Esophagus muscularis mucosa (tissue), 4 donors: ENCODE measurements at regions not wholly inside any gene's neighbourhood (a gene's known extent, or its start where the extent isn't known, plus 50 kb on each side); places are given as distances from the start of the nearest gene placed in this dataset.

Experiments used
- DNase-seq: peaks from one replicate; pipeline ENCODE4 v3.0.0-alpha.2; 2017; ENCODE audit errors: extremely low spot score
- H3K27ac ChIP-seq, 4 donors: fragments of 200-600 bp; sonication (generic); replicated peaks in 1 of 4; 1 replicate in 3 of 4; 2 replicates in 1 of 4; pipeline ENCODE4 v1.5.1; 2016 to 2019; ENCODE audit warnings: mild to moderate bottlenecking in 1 of 4
- H3K27me3 ChIP-seq, 4 donors: fragments of 200-600 bp; sonication (generic); one replicate each; pipeline versions ENCODE4 v1.5.1 to v1.6.0; 2016 to 2019
- H3K36me3 ChIP-seq, 4 donors: fragments of 200-600 bp; sonication (generic); one replicate each; pipeline ENCODE4 v1.5.1; 2016 to 2019
- H3K4me1 ChIP-seq, 4 donors: fragments of 200-600 bp; sonication (generic); one replicate each; pipeline ENCODE4 v1.5.1; 2016 to 2019
- H3K4me3 ChIP-seq, 4 donors: fragments of 200-600 bp; sonication (generic); 1 replicate in 2 of 4; 2 replicates in 2 of 4; pipeline ENCODE4 v1.5.1; 2016 to 2019; ENCODE audit warnings: mild to moderate bottlenecking in 4 of 4, moderate library complexity in 1 of 4
- H3K9me3 ChIP-seq, 4 donors: fragments of 200-600 bp; sonication (generic); 1 replicate in 3 of 4; 2 replicates in 1 of 4; pipeline ENCODE4 v1.5.1; 2016 to 2019
- CTCF ChIP-seq, 3 experiments: fragments of 200-600 bp in 2 of 3; fragments of 450-650 bp in 1 of 3; sonication (generic) in 2 of 3; IDR thresholded peaks; one replicate each; pipeline ENCODE4 v1.5.1; 2017 to 2019; ENCODE audit warnings: antibody characterized with exemption in 3 of 3, mild to moderate bottlenecking in 2 of 3, moderate library complexity in 1 of 3
- EP300 ChIP-seq: sonication (generic); formaldehyde crosslinking; IDR thresholded peaks from one replicate; pipeline ENCODE4 v1.6.1; 2017; ENCODE audit warnings: antibody characterized with exemption
- POLR2A ChIP-seq: fragments of 450-650 bp; IDR thresholded peaks from one replicate; pipeline ENCODE4 v1.6.1; 2017; ENCODE audit warnings: antibody characterized with exemption, moderate library complexity, mild to moderate bottlenecking, low read depth
- POLR2AphosphoS5 ChIP-seq, 2 donors: sonication (generic); formaldehyde crosslinking; IDR thresholded peaks; one replicate each; pipeline ENCODE4 v1.6.1; 2017; ENCODE audit warnings: antibody characterized with exemption in 2 of 2
- WGBS: methylation state at CpG from one replicate; pipeline ENCODE4 v1.1.5; 2018; 5-methylcytosine and 5-hydroxymethylcytosine counted together
- intact Hi-C: fragments of 100-400 bp; cut with DNase I; formaldehyde crosslinking; loops from one replicate; pipeline ENCODE4 v1.15.1; 2023

GRCh38 chr6:91023529-91023928 lies 436.7 kb upstream of the MAP3K7 start:
- no peak for TF ChIP-seq CTCF (IDR thresholded peaks at IDR 0.05)
- TF ChIP-seq EP300, result no peak
- no peak for TF ChIP-seq POLR2A
- no peak for TF ChIP-seq POLR2AphosphoS5 (IDR thresholded peaks at IDR 0.05)

GRCh38 chr6:91020744-91021143 lies 433.9 kb upstream of the MAP3K7 start:
- DNase-seq, result no peak
- intact Hi-C loops, result no loop called here
- TF ChIP-seq CTCF (IDR thresholded peaks at IDR 0.05), result no peak
- no peak for TF ChIP-seq EP300
- TF ChIP-seq POLR2A, result no peak
- TF ChIP-seq POLR2AphosphoS5 (IDR thresholded peaks at IDR 0.05), result no peak
- H3K36me3 ChIP-seq, result no peaks in the 10 kb centered on the region
- H3K9me3 ChIP-seq, result no peaks in the 10 kb centered on the region
- no peaks in the 10 kb centered on the region for H3K4me1 ChIP-seq
- no peak overlapping the region for H3K27ac ChIP-seq
- H3K27me3 ChIP-seq, result no peaks in the 10 kb centered on the region
- WGBS, result 46% methylated on average over 1 of the region's 1 CpG
- H3K4me3 ChIP-seq, result no peak overlapping the region

More at GRCh38 chr6:91023529-91023928, 436.7 kb upstream of the MAP3K7 start:
- DNase-seq, result no peak
- no peaks in the 10 kb centered on the region for H3K27me3 ChIP-seq
- intact Hi-C loops, result no loop called here
- H3K36me3 ChIP-seq, result no peaks in the 10 kb centered on the region
- H3K27ac ChIP-seq, result no peak overlapping the region
- no peaks in the 10 kb centered on the region for H3K4me1 ChIP-seq
- H3K4me3 ChIP-seq, result no peak overlapping the region
- H3K9me3 ChIP-seq, result no peaks in the 10 kb centered on the region

GRCh38 chr6:91018586-91018985 lies 431.7 kb upstream of the MAP3K7 start:
- TF ChIP-seq EP300 (no peak), CTCF (IDR thresholded peaks at IDR 0.05) (no peak), POLR2AphosphoS5 (IDR thresholded peaks at IDR 0.05) (no peak), POLR2A (no peak)
- no peak overlapping the region for H3K27ac ChIP-seq
- no peak overlapping the region for H3K4me3 ChIP-seq
- WGBS, result 95% methylated on average over 3 of the region's 3 CpGs
- no peaks in the 10 kb centered on the region for H3K36me3 ChIP-seq
- intact Hi-C loops, result no loop called here
- H3K9me3 ChIP-seq, result no peaks in the 10 kb centered on the region
- H3K27me3 ChIP-seq, result no peaks in the 10 kb centered on the region
- no peaks in the 10 kb centered on the region for H3K4me1 ChIP-seq
- no peak for DNase-seq

- intact Hi-C loops, result no loop called here
- H3K27ac ChIP-seq, result no peak overlapping the region
- H3K4me1 ChIP-seq, result no peaks in the 10 kb centered on the region
- TF ChIP-seq POLR2A, result no peak
- TF ChIP-seq CTCF (IDR thresholded peaks at IDR 0.05), result no peak
- no peak for TF ChIP-seq POLR2AphosphoS5 (IDR thresholded peaks at IDR 0.05)
- no peak for TF ChIP-seq EP300
- H3K4me3 ChIP-seq, result no peak overlapping the region
- no peak for DNase-seq
- no peaks in the 10 kb centered on the region for H3K27me3 ChIP-seq
- no peaks in the 10 kb centered on the region for H3K36me3 ChIP-seq
- H3K9me3 ChIP-seq, result no peaks in the 10 kb centered on the region
These were observed 426.6 kb upstream of the MAP3K7 start for GRCh38 chr6:91013511-91013910.

- H3K9me3 ChIP-seq, result no peaks in the 10 kb centered on the region
- TF ChIP-seq CTCF (IDR thresholded peaks at IDR 0.05), result no peak
- no peak for TF ChIP-seq EP300
- no peak for TF ChIP-seq POLR2A
- no peak for TF ChIP-seq POLR2AphosphoS5 (IDR thresholded peaks at IDR 0.05)
- no peaks in the 10 kb centered on the region for H3K36me3 ChIP-seq
- H3K4me3 ChIP-seq, result no peak overlapping the region
- no peaks in the 10 kb centered on the region for H3K27me3 ChIP-seq
- WGBS, result 73% methylated on average over 4 of the region's 4 CpGs
- no peaks in the 10 kb centered on the region for H3K4me1 ChIP-seq
- no peak for DNase-seq
- H3K27ac ChIP-seq, result no peak overlapping the region
- intact Hi-C loops, result no loop called here
These were observed 410.2 kb upstream of the MAP3K7 start for GRCh38 chr6:90997076-90997475.
